ENCODE measurements at regions not wholly inside any gene's neighbourhood (a gene's known extent, or its start where the extent isn't known, plus 50 kb on each side); places are given as distances from the start of the nearest gene placed in this dataset.

GRCh38 chr22:25489947-25490346 is 74.5 kb upstream of the GRK3 start:
- Histone ChIP-seq H3K9me3 (ENCODE audit: control insufficient read depth in 3 of 3, low read length in 3 of 3) (no peaks in the 10 kb centered on the region), H3K4me1 (ENCODE audit: control insufficient read depth in 3 of 3, insufficient read depth in 3 of 3, low read length in 3 of 3) (peaks cover 6 to 16% (median 13%) of the 10 kb centered on the region in 3 donors), H3K27me3 (ENCODE audit: control insufficient read depth in 3 of 3, insufficient read depth in 3 of 3, low read length in 3 of 3) (peaks cover 0 to 5% (median 0%) of the 10 kb centered on the region in 3 donors), H3K27ac (ENCODE audit: low read depth, low read length) (no peak overlapping the region), H3K9ac (ENCODE audit: low read depth in 1 of 3, low read length in 3 of 3) (no peak overlapping the region), H3K36me3 (ENCODE audit: control insufficient read depth in 3 of 3, insufficient read depth in 3 of 3, low read length in 3 of 3) (peaks cover 0 to 4% (median 3%) of the 10 kb centered on the region in 3 donors), H3K4me3 (ENCODE audit: low read length in 3 of 3) (no peak overlapping the region)

GRCh38 chr22:25490896-25491295 is 73.6 kb upstream of the GRK3 start:
- peaks cover 0 to 4% (median 3%) of the 10 kb centered on the region in 3 donors for H3K36me3 ChIP-seq (ENCODE audit: control insufficient read depth in 3 of 3, insufficient read depth in 3 of 3, low read length in 3 of 3)
- no peak overlapping the region for H3K4me3 ChIP-seq (ENCODE audit: low read length in 3 of 3)
- peaks cover 6 to 16% (median 13%) of the 10 kb centered on the region in 3 donors for H3K4me1 ChIP-seq (ENCODE audit: control insufficient read depth in 3 of 3, insufficient read depth in 3 of 3, low read length in 3 of 3)
- H3K9ac ChIP-seq (ENCODE audit: low read depth in 1 of 3, low read length in 3 of 3): no peak overlapping the region
- H3K27me3 ChIP-seq (ENCODE audit: control insufficient read depth in 3 of 3, insufficient read depth in 3 of 3, low read length in 3 of 3): peaks cover 0 to 5% (median 0%) of the 10 kb centered on the region in 3 donors
- H3K27ac ChIP-seq (ENCODE audit: low read depth, low read length): no peak overlapping the region
- H3K9me3 ChIP-seq (ENCODE audit: control insufficient read depth in 3 of 3, low read length in 3 of 3): no peaks in the 10 kb centered on the region

GRCh38 chr22:25492162-25492561 is 72.3 kb upstream of the GRK3 start:
- no peak overlapping the region for H3K9ac ChIP-seq (ENCODE audit: low read depth in 1 of 3, low read length in 3 of 3)
- H3K27me3 ChIP-seq (ENCODE audit: control insufficient read depth in 3 of 3, insufficient read depth in 3 of 3, low read length in 3 of 3): peaks cover 0 to 5% (median 0%) of the 10 kb centered on the region in 3 donors
- peaks cover 0 to 4% (median 3%) of the 10 kb centered on the region in 3 donors for H3K36me3 ChIP-seq (ENCODE audit: control insufficient read depth in 3 of 3, insufficient read depth in 3 of 3, low read length in 3 of 3)
- H3K4me3 ChIP-seq (ENCODE audit: low read length in 3 of 3): no peak overlapping the region
- no peaks in the 10 kb centered on the region for H3K9me3 ChIP-seq (ENCODE audit: control insufficient read depth in 3 of 3, low read length in 3 of 3)
- H3K27ac ChIP-seq (ENCODE audit: low read depth, low read length): no peak overlapping the region
- peaks cover 6 to 16% (median 13%) of the 10 kb centered on the region in 3 donors for H3K4me1 ChIP-seq (ENCODE audit: control insufficient read depth in 3 of 3, insufficient read depth in 3 of 3, low read length in 3 of 3)

GRCh38 chr22:25492841-25493734 is 71.4 kb upstream of the GRK3 start:
- Histone ChIP-seq H3K4me1 (ENCODE audit: control insufficient read depth in 3 of 3, insufficient read depth in 3 of 3, low read length in 3 of 3) (peaks cover 6 to 10% (median 9%) of the 10 kb centered on the region in 3 donors), H3K9me3 (ENCODE audit: control insufficient read depth in 3 of 3, low read length in 3 of 3) (no peaks in the 10 kb centered on the region)

GRCh38 chr22:25493794-25494193 is 70.7 kb upstream of the GRK3 start:
- Histone ChIP-seq H3K27me3 (ENCODE audit: control insufficient read depth in 3 of 3, insufficient read depth in 3 of 3, low read length in 3 of 3) (peaks cover 0 to 5% (median 0%) of the 10 kb centered on the region in 3 donors), H3K4me3 (ENCODE audit: low read length in 3 of 3) (no peak overlapping the region), H3K9ac (ENCODE audit: low read depth in 1 of 3, low read length in 3 of 3) (no peak overlapping the region), H3K36me3 (ENCODE audit: control insufficient read depth in 3 of 3, insufficient read depth in 3 of 3, low read length in 3 of 3) (peaks cover 0 to 4% (median 3%) of the 10 kb centered on the region in 3 donors), H3K9me3 (ENCODE audit: control insufficient read depth in 3 of 3, low read length in 3 of 3) (no peaks in the 10 kb centered on the region), H3K27ac (ENCODE audit: low read depth, low read length) (no peak overlapping the region), H3K4me1 (ENCODE audit: control insufficient read depth in 3 of 3, insufficient read depth in 3 of 3, low read length in 3 of 3) (peaks cover under 1 to 3% (median 2%) of the 10 kb centered on the region in 3 donors)

More at GRCh38 chr22:25492841-25493734, 71.4 kb upstream of the GRK3 start:
- peaks cover 0 to 5% (median 0%) of the 10 kb centered on the region in 3 donors for H3K27me3 ChIP-seq (ENCODE audit: control insufficient read depth in 3 of 3, insufficient read depth in 3 of 3, low read length in 3 of 3)
- no peak overlapping the region for H3K27ac ChIP-seq (ENCODE audit: low read depth, low read length)
- H3K4me3 ChIP-seq (ENCODE audit: low read length in 3 of 3): no peak overlapping the region
- H3K9ac ChIP-seq (ENCODE audit: low read depth in 1 of 3, low read length in 3 of 3): no peak overlapping the region
- H3K36me3 ChIP-seq (ENCODE audit: control insufficient read depth in 3 of 3, insufficient read depth in 3 of 3, low read length in 3 of 3): peaks cover 0 to 4% (median 3%) of the 10 kb centered on the region in 3 donors

- Histone ChIP-seq H3K27me3 (ENCODE audit: control insufficient read depth in 3 of 3, insufficient read depth in 3 of 3, low read length in 3 of 3) (peaks cover 0 to 5% (median 0%) of the 10 kb centered on the region in 3 donors), H3K4me1 (ENCODE audit: control insufficient read depth in 3 of 3, insufficient read depth in 3 of 3, low read length in 3 of 3) (no peaks in the 10 kb centered on the region), H3K36me3 (ENCODE audit: control insufficient read depth in 3 of 3, insufficient read depth in 3 of 3, low read length in 3 of 3) (peaks cover 0 to 4% (median 3%) of the 10 kb centered on the region in 3 donors), H3K4me3 (ENCODE audit: low read length in 3 of 3) (no peak overlapping the region), H3K9me3 (ENCODE audit: control insufficient read depth in 3 of 3, low read length in 3 of 3) (no peaks in the 10 kb centered on the region), H3K9ac (ENCODE audit: low read depth in 1 of 3, low read length in 3 of 3) (no peak overlapping the region), H3K27ac (ENCODE audit: low read depth, low read length) (no peak overlapping the region)
Measured at GRCh38 chr22:25494774-25495173, 69.7 kb upstream of the GRK3 start.

- Histone ChIP-seq H3K36me3 (ENCODE audit: control insufficient read depth in 3 of 3, insufficient read depth in 3 of 3, low read length in 3 of 3) (peaks cover 0 to 2% (median 0%) of the 10 kb centered on the region in 3 donors), H3K27ac (ENCODE audit: low read depth, low read length) (no peak overlapping the region), H3K9ac (ENCODE audit: low read depth in 1 of 3, low read length in 3 of 3) (no peak overlapping the region), H3K4me1 (ENCODE audit: control insufficient read depth in 3 of 3, insufficient read depth in 3 of 3, low read length in 3 of 3) (no peaks in the 10 kb centered on the region), H3K9me3 (ENCODE audit: control insufficient read depth in 3 of 3, low read length in 3 of 3) (no peaks in the 10 kb centered on the region), H3K4me3 (ENCODE audit: low read length in 3 of 3) (no peak overlapping the region), H3K27me3 (ENCODE audit: control insufficient read depth in 3 of 3, insufficient read depth in 3 of 3, low read length in 3 of 3) (peaks cover 0 to 5% (median 0%) of the 10 kb centered on the region in 3 donors)
Measured at GRCh38 chr22:25495285-25495684, 69.2 kb upstream of the GRK3 start.

- Histone ChIP-seq H3K4me3 (ENCODE audit: low read length in 3 of 3) (no peak overlapping the region), H3K9me3 (ENCODE audit: control insufficient read depth in 3 of 3, low read length in 3 of 3) (no peaks in the 10 kb centered on the region), H3K27ac (ENCODE audit: low read depth, low read length) (no peak overlapping the region), H3K27me3 (ENCODE audit: control insufficient read depth in 3 of 3, insufficient read depth in 3 of 3, low read length in 3 of 3) (peaks cover 0 to 5% (median 0%) of the 10 kb centered on the region in 3 donors), H3K9ac (ENCODE audit: low read depth in 1 of 3, low read length in 3 of 3) (no peak overlapping the region), H3K36me3 (ENCODE audit: control insufficient read depth in 3 of 3, insufficient read depth in 3 of 3, low read length in 3 of 3) (peaks cover 0 to 3% (median 0%) of the 10 kb centered on the region in 3 donors), H3K4me1 (ENCODE audit: control insufficient read depth in 3 of 3, insufficient read depth in 3 of 3, low read length in 3 of 3) (no peaks in the 10 kb centered on the region)
Measured at GRCh38 chr22:25496396-25497064, 67.9 kb upstream of the GRK3 start.

- no peaks in the 10 kb centered on the region for H3K4me1 ChIP-seq (ENCODE audit: control insufficient read depth in 3 of 3, insufficient read depth in 3 of 3, low read length in 3 of 3)
- no peaks in the 10 kb centered on the region for H3K9me3 ChIP-seq (ENCODE audit: control insufficient read depth in 3 of 3, low read length in 3 of 3)
- no peak overlapping the region for H3K27ac ChIP-seq (ENCODE audit: low read depth, low read length)
- no peak overlapping the region for H3K9ac ChIP-seq (ENCODE audit: low read depth in 1 of 3, low read length in 3 of 3)
- no peak overlapping the region for H3K4me3 ChIP-seq (ENCODE audit: low read length in 3 of 3)
- peaks cover 0 to 3% (median 0%) of the 10 kb centered on the region in 3 donors for H3K36me3 ChIP-seq (ENCODE audit: control insufficient read depth in 3 of 3, insufficient read depth in 3 of 3, low read length in 3 of 3)
- peaks cover 0 to 5% (median 0%) of the 10 kb centered on the region in 3 donors for H3K27me3 ChIP-seq (ENCODE audit: control insufficient read depth in 3 of 3, insufficient read depth in 3 of 3, low read length in 3 of 3)
Measured at GRCh38 chr22:25497181-25497641, 67.3 kb upstream of the GRK3 start.

Data from skeletal muscle tissue (tissue), 3 donors.